ENCODE measurements at regions not wholly inside any gene's neighbourhood (a gene's known extent, or its start where the extent isn't known, plus 50 kb on each side); places are given as distances from the start of the nearest gene placed in this dataset.

GRCh38 chr21:26747216-26747615 lies 98.0 kb downstream of the ADAMTS1 start:
- TF ChIP-seq YY1 (IDR thresholded peaks at IDR 0.05; ENCODE audit: insufficient read depth, insufficient read length) (no peak), SUZ12 (IDR thresholded peaks at IDR 0.05; ENCODE audit: extremely low read depth, insufficient read depth, insufficient read length) (no peak), ZNF274 (IDR thresholded peaks at IDR 0.05; ENCODE audit: low read depth, low read length) (no peak)

All from NT2/D1 (cell line).